SJSA1 (cell line): ENCODE measurements at regions not wholly inside any gene's neighbourhood (a gene's known extent, or its start where the extent isn't known, plus 50 kb on each side); places are given as distances from the start of the nearest gene placed in this dataset.

Experiments
- DNase-seq, 2 experiments: peaks; one replicate each; pipeline ENCODE4 v3.0.0-alpha.2; 2015 to 2020; ENCODE audit warnings: low spot score in 2 of 2, low read depth in 1 of 2
- H3K27ac ChIP-seq: fragments of 250-450 bp; sonication (Bioruptor Pico); 2 replicates; pipeline ENCODE4 v1.5.1; 2020; ENCODE audit warnings: mild to moderate bottlenecking, moderate library complexity
- H3K27me3 ChIP-seq: fragments of 250-450 bp; sonication (Bioruptor Pico); replicated peaks from 2 replicates; pipeline ENCODE4 v1.5.1; 2020; ENCODE audit warnings: mild to moderate bottlenecking, moderate library complexity
- H3K36me3 ChIP-seq: fragments of 250-450 bp; sonication (Bioruptor Pico); 2 replicates; pipeline ENCODE4 v1.5.1; 2020; ENCODE audit warnings: mild to moderate bottlenecking
- H3K4me1 ChIP-seq: fragments of 250-450 bp; sonication (Bioruptor Pico); replicated peaks from 2 replicates; pipeline ENCODE4 v1.6.1; 2021; ENCODE audit warnings: mild to moderate bottlenecking
- H3K4me3 ChIP-seq: fragments of 250-450 bp; sonication (Bioruptor Pico); 2 replicates; pipeline ENCODE4 v1.5.1; 2020; ENCODE audit warnings: mild to moderate bottlenecking
- H3K9me3 ChIP-seq: fragments of 250-450 bp; sonication (Bioruptor Pico); replicated peaks from 2 replicates; pipeline ENCODE4 v1.5.1; 2020; ENCODE audit warnings: mild to moderate bottlenecking

GRCh38 chr6:48194596-48195295, 83.7 kb upstream of the PTCHD4 start:
- H3K4me3 ChIP-seq: no peak overlapping the region
- DNase-seq: no peak
- no peaks in the 10 kb centered on the region for H3K4me1 ChIP-seq
- H3K36me3 ChIP-seq: no peaks in the 10 kb centered on the region
- H3K27ac ChIP-seq: no peak overlapping the region
- H3K9me3 ChIP-seq: no peaks in the 10 kb centered on the region
- H3K27me3 ChIP-seq: no peaks in the 10 kb centered on the region

- Histone ChIP-seq H3K4me1 (peaks cover 5% of the 10 kb centered on the region; the same call in 1 of the 2 replicates), H3K36me3 (no peaks in the 10 kb centered on the region), H3K9me3 (no peaks in the 10 kb centered on the region), H3K4me3 (no peak overlapping the region), H3K27me3 (no peaks in the 10 kb centered on the region), H3K27ac (no peak overlapping the region)
- no peak for DNase-seq
These were observed 77.2 kb upstream of the PTCHD4 start for GRCh38 chr6:48188158-48188557.

- H3K4me3 ChIP-seq: no peak overlapping the region
- DNase-seq: no peak
- no peaks in the 10 kb centered on the region for H3K36me3 ChIP-seq
- no peaks in the 10 kb centered on the region for H3K27me3 ChIP-seq
- no peak overlapping the region for H3K27ac ChIP-seq
- H3K9me3 ChIP-seq: no peaks in the 10 kb centered on the region
- peaks cover 5% of the 10 kb centered on the region; the same call in 1 of the 2 replicates for H3K4me1 ChIP-seq
These were observed 75.7 kb upstream of the PTCHD4 start for GRCh38 chr6:48186746-48187145.

GRCh38 chr6:48184648-48185047, 73.7 kb upstream of the PTCHD4 start:
- Histone ChIP-seq H3K27ac (no peak overlapping the region), H3K4me3 (no peak overlapping the region), H3K36me3 (no peaks in the 10 kb centered on the region), H3K4me1 (peaks cover 5% of the 10 kb centered on the region; the same call in 1 of the 2 replicates), H3K27me3 (no peaks in the 10 kb centered on the region), H3K9me3 (no peaks in the 10 kb centered on the region)
- no peak for DNase-seq

GRCh38 chr6:48183811-48184605, 73.0 kb upstream of the PTCHD4 start:
- no peaks in the 10 kb centered on the region for H3K27me3 ChIP-seq
- peaks cover 5% of the 10 kb centered on the region; the same call in 1 of the 2 replicates for H3K4me1 ChIP-seq
- H3K4me3 ChIP-seq: no peak overlapping the region
- no peak overlapping the region for H3K27ac ChIP-seq
- no peaks in the 10 kb centered on the region for H3K9me3 ChIP-seq
- no peaks in the 10 kb centered on the region for H3K36me3 ChIP-seq
- DNase-seq: no peak

GRCh38 chr6:48183178-48183577, 72.2 kb upstream of the PTCHD4 start:
- H3K4me1 ChIP-seq: peaks cover 5% of the 10 kb centered on the region; the same call in 1 of the 2 replicates
- DNase-seq: peak in 1 of 2 experiments; percentile 39
- no peaks in the 10 kb centered on the region for H3K9me3 ChIP-seq
- H3K27ac ChIP-seq: peak overlapping the region; percentile 58
- H3K4me3 ChIP-seq: no peak overlapping the region
- no peaks in the 10 kb centered on the region for H3K36me3 ChIP-seq
- H3K27me3 ChIP-seq: no peaks in the 10 kb centered on the region

- Histone ChIP-seq H3K9me3 (no peaks in the 10 kb centered on the region), H3K27ac (no peak overlapping the region), H3K4me3 (no peak overlapping the region), H3K36me3 (no peaks in the 10 kb centered on the region), H3K4me1 (no peaks in the 10 kb centered on the region; the same call in 1 of the 2 replicates), H3K27me3 (no peaks in the 10 kb centered on the region)
- no peak for DNase-seq
These were observed 67.7 kb upstream of the PTCHD4 start for GRCh38 chr6:48178700-48179099.

GRCh38 chr6:48177786-48178185, 66.8 kb upstream of the PTCHD4 start:
- Histone ChIP-seq H3K27me3 (no peaks in the 10 kb centered on the region), H3K27ac (no peak overlapping the region), H3K9me3 (no peaks in the 10 kb centered on the region), H3K36me3 (no peaks in the 10 kb centered on the region), H3K4me1 (no peaks in the 10 kb centered on the region), H3K4me3 (no peak overlapping the region)
- DNase-seq: no peak

GRCh38 chr6:48176645-48177308, 65.8 kb upstream of the PTCHD4 start:
- H3K27me3 ChIP-seq: no peaks in the 10 kb centered on the region
- H3K9me3 ChIP-seq: no peaks in the 10 kb centered on the region
- H3K4me3 ChIP-seq: no peak overlapping the region
- no peaks in the 10 kb centered on the region for H3K4me1 ChIP-seq
- H3K36me3 ChIP-seq: no peaks in the 10 kb centered on the region
- no peak overlapping the region for H3K27ac ChIP-seq
- no peak for DNase-seq

GRCh38 chr6:48169635-48170034, 58.6 kb upstream of the PTCHD4 start:
- Histone ChIP-seq H3K27ac (no peak overlapping the region), H3K36me3 (no peaks in the 10 kb centered on the region), H3K9me3 (no peaks in the 10 kb centered on the region), H3K4me3 (no peak overlapping the region), H3K4me1 (no peaks in the 10 kb centered on the region), H3K27me3 (no peaks in the 10 kb centered on the region)
- DNase-seq: no peak
